Astrocyte of the spinal cord (primary cell): ENCODE measurements at regions not wholly inside any gene's neighbourhood (a gene's known extent, or its start where the extent isn't known, plus 50 kb on each side); places are given as distances from the start of the nearest gene placed in this dataset.

Experiments used
- DNase-seq: peaks from one replicate; pipeline ENCODE4 v3.0.0; 2011; ENCODE audit warnings: low read depth, low spot score
- H3K4me3 ChIP-seq: 2 replicates; pipeline ENCODE4 v1.5.1; 2011; ENCODE audit warnings: low read depth, mild to moderate bottlenecking, low read length, moderate library complexity
- in situ Hi-C: cut with HindIII; loops from 2 replicates; pipeline ENCODE4 v1.10.0; 2017; ENCODE audit warnings: low sequenced_read_pairs
- TF ChIP-seq, protein P1 (sequence below): IDR thresholded peaks from 2 replicates; pipeline ENCODE4 v1.5.1; 2012; ENCODE audit warnings: low read depth, mild to moderate bottlenecking, low read length, inconsistent platforms

DNA sequence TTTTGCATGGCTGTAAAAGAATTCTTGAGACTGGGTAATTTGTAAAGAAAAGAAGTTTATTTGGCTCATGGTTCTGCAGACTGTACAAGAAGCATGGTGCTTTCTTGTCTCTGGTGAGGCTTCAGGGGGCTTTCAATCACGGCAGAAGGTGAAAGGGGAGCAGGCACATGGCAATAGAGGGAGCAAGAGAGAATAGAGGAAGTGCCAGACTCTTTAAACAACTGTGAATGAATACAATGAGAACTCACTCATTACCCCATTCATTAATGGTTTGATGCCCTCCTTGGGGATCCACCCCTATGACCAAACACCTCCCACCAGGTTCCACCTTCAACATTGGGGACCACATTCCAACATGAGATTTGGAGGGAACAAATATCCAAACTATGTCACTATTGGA lies 463.5 kb downstream of the MTX2 start:
- DNase-seq = no peak
- in situ Hi-C loops = no loop called here
- TF ChIP-seq, protein P1, sequence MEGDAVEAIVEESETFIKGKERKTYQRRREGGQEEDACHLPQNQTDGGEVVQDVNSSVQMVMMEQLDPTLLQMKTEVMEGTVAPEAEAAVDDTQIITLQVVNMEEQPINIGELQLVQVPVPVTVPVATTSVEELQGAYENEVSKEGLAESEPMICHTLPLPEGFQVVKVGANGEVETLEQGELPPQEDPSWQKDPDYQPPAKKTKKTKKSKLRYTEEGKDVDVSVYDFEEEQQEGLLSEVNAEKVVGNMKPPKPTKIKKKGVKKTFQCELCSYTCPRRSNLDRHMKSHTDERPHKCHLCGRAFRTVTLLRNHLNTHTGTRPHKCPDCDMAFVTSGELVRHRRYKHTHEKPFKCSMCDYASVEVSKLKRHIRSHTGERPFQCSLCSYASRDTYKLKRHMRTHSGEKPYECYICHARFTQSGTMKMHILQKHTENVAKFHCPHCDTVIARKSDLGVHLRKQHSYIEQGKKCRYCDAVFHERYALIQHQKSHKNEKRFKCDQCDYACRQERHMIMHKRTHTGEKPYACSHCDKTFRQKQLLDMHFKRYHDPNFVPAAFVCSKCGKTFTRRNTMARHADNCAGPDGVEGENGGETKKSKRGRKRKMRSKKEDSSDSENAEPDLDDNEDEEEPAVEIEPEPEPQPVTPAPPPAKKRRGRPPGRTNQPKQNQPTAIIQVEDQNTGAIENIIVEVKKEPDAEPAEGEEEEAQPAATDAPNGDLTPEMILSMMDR = no peak
- no peak overlapping the region for H3K4me3 ChIP-seq

DNA sequence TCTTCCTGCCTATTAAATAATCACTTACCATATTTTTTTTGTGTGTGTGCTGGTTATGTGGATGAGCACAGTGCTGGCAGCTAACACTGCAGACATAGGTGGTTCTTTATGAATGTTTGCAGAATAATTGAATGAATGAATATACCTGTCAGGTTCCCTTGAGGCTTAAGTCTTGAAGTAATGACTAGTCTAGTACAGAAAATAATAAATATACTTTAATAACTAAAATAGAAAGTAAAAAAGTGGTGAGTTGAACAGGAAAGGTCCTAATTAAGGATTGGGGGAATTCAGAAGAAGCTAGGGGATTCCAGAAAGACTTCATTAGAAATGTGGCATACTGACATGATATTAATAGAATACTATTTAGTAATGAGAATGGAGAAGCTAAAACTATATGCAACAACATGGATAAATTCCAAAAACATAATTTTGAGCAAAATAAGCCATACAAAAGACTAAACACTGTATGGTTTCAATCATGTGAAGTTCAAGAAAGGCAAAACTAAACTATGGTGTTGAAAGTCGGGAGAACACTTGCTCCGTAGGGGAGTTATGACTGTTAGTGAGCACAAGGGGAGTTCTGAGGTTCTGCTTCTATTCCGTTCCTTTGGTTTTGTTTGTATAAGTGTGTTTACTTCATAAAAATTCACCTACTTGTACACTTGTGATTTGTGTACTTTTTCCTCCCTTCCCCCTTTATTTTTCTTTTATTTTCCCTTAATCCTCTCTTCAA lies 464.6 kb downstream of the MTX2 start:
- no peak overlapping the region for H3K4me3 ChIP-seq
- in situ Hi-C loops = no loop called here
- TF ChIP-seq, protein P1 = no peak
- DNase-seq = no peak

DNA sequence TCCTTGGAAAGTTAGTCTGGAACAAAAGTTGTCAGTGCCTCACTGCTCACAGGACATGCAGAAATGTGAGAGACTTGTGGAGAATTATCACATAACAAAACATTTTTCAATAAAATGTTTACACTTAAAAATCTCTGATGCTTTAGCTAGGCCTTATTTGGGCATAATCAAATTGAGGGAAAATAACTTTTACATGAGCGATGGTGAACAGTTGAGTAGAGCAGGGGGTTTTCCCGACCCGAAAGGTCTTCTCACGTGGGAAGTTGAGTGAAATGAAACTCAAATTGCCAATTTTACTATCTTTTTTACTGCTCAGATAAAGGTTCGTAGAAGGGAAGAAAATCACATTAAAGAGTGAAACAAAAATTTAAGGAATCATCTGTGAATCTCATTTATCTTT lies 465.6 kb downstream of the MTX2 start:
- in situ Hi-C loops = no loop called here
- no peak for DNase-seq
- no peak overlapping the region for H3K4me3 ChIP-seq
- TF ChIP-seq, protein P1 = no peak

DNA sequence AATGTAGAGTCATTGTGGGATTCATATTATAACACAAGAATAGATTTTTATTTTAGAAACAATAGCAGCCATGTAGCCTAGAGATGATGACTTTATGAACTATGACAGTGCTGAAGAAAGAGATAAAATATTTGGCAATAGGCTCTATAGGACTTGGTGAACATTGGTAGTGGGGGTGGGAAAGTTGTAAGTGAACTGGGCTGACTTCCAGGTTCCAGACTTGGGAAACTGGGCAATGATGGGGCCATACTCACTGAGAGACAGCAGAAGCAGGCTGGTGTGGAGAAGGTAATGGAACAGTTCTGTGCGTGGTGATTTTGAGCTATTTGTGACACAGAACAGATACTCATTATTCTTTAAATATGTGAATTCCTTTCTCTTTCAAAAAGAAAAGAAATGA lies 470.3 kb upstream of the HNRNPA3 start:
- H3K4me3 ChIP-seq = no peak overlapping the region
- TF ChIP-seq, protein P1 = no peak
- no peak for DNase-seq
- in situ Hi-C loops = no loop called here

DNA sequence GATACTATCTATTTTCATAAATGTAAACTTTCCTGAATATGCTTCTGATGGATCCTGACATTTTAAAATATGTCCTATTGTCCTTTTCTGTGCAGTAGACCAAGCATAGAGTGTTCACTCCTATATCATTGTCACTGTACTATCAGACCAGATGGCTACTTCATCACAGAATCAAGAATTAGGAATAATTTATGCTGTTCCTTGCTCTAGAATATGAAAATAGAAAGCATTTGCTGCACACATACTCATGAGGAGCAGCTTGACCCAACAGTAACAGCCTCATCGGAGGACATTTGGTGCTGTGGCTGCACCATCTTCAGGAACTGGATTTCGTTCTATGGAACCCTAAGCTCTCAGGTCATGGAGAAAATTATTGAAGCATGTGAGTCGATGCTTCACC lies 468.9 kb upstream of the HNRNPA3 start:
- no peak for DNase-seq
- H3K4me3 ChIP-seq = no peak overlapping the region
- TF ChIP-seq, protein P1 = no peak
- in situ Hi-C loops = no loop called here

DNA sequence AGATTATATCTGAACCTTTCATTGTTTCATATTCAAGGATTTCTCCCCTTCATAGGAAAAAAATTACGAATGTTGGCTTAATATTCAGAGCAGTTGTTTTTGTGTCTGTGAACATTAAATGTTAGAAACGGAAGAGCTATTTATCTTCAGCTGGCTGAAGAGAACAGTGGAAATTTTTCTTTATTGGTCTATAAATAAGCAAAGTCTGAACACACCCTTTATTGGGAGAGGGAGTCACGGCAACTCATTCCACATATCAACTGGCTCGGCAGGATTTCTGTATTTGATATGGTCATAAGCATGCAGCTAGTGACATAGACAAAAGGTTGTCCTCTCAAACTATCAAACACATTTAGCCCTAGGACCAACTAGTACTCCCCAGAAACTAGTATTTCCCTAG lies 468.4 kb upstream of the HNRNPA3 start:
- TF ChIP-seq, protein P1 = no peak
- in situ Hi-C loops = no loop called here
- H3K4me3 ChIP-seq = no peak overlapping the region
- no peak for DNase-seq
